ENCODE measurements at regions not wholly inside any gene's neighbourhood (a gene's known extent, or its start where the extent isn't known, plus 50 kb on each side); places are given as distances from the start of the nearest gene placed in this dataset.

- Histone ChIP-seq H3K27ac (no peak overlapping the region), H3K36me3 (no peaks in the 10 kb centered on the region), H3K27me3 (no peaks in the 10 kb centered on the region), H3K9me3 (no peaks in the 10 kb centered on the region), H3K4me3 (no peak overlapping the region), H3K4me1 (no peaks in the 10 kb centered on the region)
- FAIRE-seq (no peak), ATAC-seq (no peak), DNase-seq (no peak)
- WGBS, 2 donors: 72 to 77% methylated on average over 5 of the region's 5 CpGs
- TF ChIP-seq CTCF (IDR thresholded peaks at IDR 0.05): no peak
- intact Hi-C loops (cut with DNase I): no loop called here
These were observed 269.7 kb upstream of the GAS1 start for GRCh38 chr9:87216897-87217455.

GRCh38 chr9:87223392-87224246 lies 274.0 kb upstream of the DAPK1 start:
- no peak overlapping the region for H3K4me3 ChIP-seq
- no peak overlapping the region for H3K27ac ChIP-seq
- no peaks in the 10 kb centered on the region for H3K9me3 ChIP-seq
- no peaks in the 10 kb centered on the region for H3K27me3 ChIP-seq
- WGBS, 2 donors: 55% methylated on average over 11 of the region's 11 CpGs
- intact Hi-C loops (cut with DNase I): no loop called here
- H3K4me1 ChIP-seq: no peaks in the 10 kb centered on the region
- FAIRE-seq (no peak), DNase-seq (no peak), ATAC-seq (peak in 1 of 4 donors; percentile 20)
- no peaks in the 10 kb centered on the region for H3K36me3 ChIP-seq
- TF ChIP-seq CTCF (IDR thresholded peaks at IDR 0.05): no peak

- Histone ChIP-seq H3K4me1 (no peaks in the 10 kb centered on the region), H3K36me3 (no peaks in the 10 kb centered on the region), H3K4me3 (no peak overlapping the region), H3K27me3 (no peaks in the 10 kb centered on the region), H3K27ac (no peak overlapping the region), H3K9me3 (no peaks in the 10 kb centered on the region)
- TF ChIP-seq CTCF (IDR thresholded peaks at IDR 0.05): no peak
- ATAC-seq (no peak), DNase-seq (no peak), FAIRE-seq (no peak)
- 51 to 57% methylated on average over 1 of the region's 1 CpG for WGBS, 2 donors
- intact Hi-C loops (cut with DNase I): no loop called here
These were observed 270.8 kb upstream of the DAPK1 start for GRCh38 chr9:87226896-87227295.

GRCh38 chr9:87227456-87227855 lies 270.2 kb upstream of the DAPK1 start:
- intact Hi-C loops (cut with DNase I): no loop called here
- no peak for FAIRE-seq

More at GRCh38 chr9:87227456-87227855, 270.2 kb upstream of the DAPK1 start:
- DNase-seq: no peak
- Histone ChIP-seq H3K27me3 (no peaks in the 10 kb centered on the region), H3K4me1 (no peaks in the 10 kb centered on the region), H3K36me3 (no peaks in the 10 kb centered on the region), H3K9me3 (no peaks in the 10 kb centered on the region), H3K27ac (no peak overlapping the region), H3K4me3 (no peak overlapping the region)
- no peak for TF ChIP-seq CTCF (IDR thresholded peaks at IDR 0.05)
- WGBS, 2 donors: 79 to 90% methylated on average over 3 of the region's 3 CpGs
- ATAC-seq: no peak

Measured in pancreas (tissue), 10 donors.